ENCODE measurements at regions not wholly inside any gene's neighbourhood (a gene's known extent, or its start where the extent isn't known, plus 50 kb on each side); places are given as distances from the start of the nearest gene placed in this dataset.

DNA sequence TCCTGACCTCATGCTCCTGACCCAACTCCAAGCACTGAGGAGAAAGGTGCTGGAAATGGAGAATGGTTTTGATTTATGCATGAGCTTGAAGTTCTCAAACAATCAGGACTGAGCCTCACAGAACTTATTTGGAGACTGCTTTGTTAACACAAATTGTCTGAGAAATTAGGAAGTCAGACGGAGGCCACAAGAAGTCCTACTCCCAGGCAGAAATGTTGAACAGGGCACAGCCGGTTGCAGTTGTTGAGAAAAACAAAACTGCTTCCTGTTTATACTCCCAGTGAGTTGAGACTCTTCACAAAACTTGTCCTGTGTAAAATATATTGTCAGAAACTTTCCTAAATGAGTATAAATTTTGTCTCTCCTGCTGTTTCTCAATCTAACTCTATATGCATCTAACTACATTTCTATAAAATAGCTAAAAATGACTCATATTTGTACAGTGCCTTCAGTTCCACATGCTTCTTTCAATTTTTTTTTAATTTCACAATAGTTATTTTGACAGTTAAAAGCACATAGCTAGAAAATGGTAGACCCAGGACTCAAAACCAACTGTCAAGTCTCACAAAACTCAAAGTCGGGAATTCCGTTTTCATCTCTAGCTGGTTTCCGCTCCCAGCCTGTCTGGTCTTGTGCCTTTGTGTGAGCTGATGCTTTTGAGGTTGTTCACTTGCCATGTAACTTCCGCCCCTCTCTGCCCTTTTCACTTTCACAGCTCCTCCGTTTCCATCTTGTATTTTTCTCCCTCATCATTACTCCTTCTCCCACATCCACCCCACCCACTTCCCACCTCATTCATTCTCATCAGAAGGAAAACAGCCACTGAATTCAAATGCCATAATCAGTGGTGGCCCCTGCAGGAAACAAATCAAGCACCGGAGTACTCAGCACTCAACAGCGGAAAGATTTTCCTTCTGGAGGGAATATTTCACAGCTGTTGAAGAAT is 215.0 kb downstream of the SUCLG1 start:
- TF ChIP-seq, protein P1, sequence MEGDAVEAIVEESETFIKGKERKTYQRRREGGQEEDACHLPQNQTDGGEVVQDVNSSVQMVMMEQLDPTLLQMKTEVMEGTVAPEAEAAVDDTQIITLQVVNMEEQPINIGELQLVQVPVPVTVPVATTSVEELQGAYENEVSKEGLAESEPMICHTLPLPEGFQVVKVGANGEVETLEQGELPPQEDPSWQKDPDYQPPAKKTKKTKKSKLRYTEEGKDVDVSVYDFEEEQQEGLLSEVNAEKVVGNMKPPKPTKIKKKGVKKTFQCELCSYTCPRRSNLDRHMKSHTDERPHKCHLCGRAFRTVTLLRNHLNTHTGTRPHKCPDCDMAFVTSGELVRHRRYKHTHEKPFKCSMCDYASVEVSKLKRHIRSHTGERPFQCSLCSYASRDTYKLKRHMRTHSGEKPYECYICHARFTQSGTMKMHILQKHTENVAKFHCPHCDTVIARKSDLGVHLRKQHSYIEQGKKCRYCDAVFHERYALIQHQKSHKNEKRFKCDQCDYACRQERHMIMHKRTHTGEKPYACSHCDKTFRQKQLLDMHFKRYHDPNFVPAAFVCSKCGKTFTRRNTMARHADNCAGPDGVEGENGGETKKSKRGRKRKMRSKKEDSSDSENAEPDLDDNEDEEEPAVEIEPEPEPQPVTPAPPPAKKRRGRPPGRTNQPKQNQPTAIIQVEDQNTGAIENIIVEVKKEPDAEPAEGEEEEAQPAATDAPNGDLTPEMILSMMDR (IDR thresholded peaks at IDR 0.05): no peak
- TF ChIP-seq POLR2A (IDR thresholded peaks at IDR 0.05): no peak

Data from testis (tissue), 2 donors.